HG03342 (cell line): ENCODE measurements at regions not wholly inside any gene's neighbourhood (a gene's known extent, or its start where the extent isn't known, plus 50 kb on each side); places are given as distances from the start of the nearest gene placed in this dataset.

Experiments
- ATAC-seq: cut with Tn5 transposase; IDR thresholded peaks from one replicate; pipeline ENCODE4 v1.9.1; 2021; ENCODE audit warnings: mild to moderate bottlenecking, moderate library complexity; ENCODE audit not compliant: unreplicated experiment

DNA sequence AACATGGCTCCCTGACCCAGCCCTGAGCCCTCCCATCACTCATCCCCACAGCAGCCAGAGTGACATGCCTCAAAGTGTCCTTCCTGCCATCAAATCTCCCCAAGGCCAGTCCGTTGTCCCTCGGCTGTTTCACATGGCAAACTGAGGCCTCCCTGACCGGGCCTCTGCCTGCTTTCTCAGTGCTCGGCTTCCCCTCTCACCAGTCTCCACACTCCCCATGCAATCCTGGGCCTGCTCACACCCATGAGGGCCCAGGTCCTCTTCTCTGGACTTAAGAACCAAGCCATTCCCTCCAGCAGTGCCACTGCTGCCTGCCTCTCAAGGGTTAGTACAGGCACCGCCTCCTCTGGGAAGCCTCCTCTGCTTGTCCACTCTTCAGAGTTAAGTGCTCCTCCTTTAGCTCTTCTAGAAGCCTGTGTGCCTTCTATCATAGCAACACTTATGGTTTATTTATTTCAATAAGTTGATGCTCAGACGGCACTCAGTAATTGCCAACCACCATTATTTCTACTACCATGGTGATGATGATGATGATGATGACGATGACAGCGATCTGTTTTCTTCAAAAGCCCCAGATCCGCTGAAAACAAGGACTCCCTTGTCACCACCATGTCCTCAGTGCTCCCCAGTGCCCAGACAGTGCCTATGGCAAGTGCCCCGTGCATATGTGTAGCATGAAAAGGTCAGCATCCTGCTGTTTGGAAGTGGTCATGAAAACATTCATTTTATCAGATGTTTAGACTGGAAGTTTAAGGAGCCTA lies 449.0 kb downstream of the CDH26 start:
- no peak for ATAC-seq

DNA sequence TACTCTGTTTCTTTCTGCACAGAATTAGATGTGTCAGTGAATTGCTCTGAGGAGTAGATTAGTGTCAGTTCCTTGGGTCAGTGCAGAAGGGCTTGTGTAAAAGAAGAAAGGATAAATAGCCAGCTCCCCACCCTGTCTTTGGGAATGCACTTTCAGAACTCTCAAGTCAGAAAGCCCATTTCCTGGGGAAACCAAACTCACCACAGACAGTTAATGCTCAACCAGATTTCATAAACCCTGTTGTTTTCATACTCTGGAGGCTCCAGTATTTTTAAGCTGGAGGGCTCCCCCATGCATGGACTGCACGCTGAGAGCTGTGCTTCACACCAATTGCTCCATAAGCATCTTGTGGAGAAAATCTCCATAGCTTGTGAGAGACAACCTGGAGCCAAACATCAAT lies 449.7 kb downstream of the CDH26 start:
- ATAC-seq, result no peak

DNA sequence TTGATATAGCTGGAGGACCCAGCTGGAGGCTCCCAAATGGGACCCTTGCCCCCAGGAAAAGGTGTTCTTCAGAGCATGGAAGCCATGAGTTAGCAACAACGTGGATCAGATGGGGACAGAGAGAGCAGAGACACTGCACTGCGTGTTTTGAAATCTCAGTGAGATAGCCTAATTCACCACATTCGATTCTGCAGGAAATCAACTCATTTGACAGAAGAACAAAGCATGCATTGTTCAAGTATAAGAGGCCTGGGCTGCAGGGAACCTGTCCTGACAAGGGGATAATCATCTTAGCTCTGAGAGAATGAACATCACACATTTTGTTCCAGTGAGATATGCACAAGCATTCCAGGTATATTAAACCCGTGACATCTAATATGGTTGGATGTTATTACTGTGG lies 450.2 kb downstream of the CDH26 start:
- no peak for ATAC-seq

DNA sequence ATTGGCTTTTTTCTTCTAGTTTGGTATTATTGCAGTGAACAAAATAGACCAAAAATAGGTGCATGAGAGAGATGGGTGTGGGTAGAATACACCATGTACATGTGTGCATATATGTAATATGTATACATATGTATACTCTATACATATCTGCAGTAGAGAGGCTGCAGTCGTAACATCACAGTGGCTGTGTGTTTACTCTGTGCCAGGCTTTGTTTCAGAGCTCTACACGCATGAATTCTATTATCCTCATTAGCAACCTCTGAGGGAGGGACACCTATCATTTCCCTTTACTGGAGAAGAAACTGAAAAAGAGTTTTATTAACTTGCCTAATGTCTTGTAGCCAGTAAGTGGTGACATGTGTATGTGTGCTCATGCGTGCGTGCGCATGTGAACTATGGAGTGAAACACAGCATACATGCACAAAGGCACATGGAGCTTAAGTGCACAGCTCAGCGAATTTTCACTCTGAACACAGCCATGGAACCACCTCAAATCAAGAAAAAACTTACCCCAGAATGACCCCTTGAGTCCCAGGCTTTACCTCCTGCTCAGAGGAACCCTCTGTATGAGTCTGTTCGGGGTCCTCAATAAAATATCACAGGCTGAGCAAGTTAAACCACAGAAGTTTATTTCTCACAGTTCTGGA lies 452.5 kb downstream of the CDH26 start:
- no peak for ATAC-seq

DNA sequence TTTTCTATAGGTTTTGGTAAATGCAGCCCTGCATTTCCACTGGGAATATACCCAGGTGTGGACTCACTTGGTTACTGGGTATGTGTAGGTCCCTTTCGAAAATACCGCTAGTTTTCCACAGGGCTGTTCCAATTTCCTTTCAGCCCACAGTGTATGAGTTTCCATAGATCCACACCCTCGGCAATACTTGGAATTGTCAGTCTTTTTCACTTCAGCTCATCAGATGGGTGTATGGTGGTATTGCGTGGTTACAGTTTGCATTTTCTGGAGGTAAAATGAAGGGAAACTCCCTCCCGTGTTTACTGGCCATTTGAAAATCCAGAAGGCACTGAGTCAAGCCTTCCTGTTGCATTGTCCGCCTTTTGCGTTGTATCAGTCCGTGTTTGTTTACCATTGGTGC lies 453.6 kb downstream of the CDH26 start:
- no peak for ATAC-seq

DNA sequence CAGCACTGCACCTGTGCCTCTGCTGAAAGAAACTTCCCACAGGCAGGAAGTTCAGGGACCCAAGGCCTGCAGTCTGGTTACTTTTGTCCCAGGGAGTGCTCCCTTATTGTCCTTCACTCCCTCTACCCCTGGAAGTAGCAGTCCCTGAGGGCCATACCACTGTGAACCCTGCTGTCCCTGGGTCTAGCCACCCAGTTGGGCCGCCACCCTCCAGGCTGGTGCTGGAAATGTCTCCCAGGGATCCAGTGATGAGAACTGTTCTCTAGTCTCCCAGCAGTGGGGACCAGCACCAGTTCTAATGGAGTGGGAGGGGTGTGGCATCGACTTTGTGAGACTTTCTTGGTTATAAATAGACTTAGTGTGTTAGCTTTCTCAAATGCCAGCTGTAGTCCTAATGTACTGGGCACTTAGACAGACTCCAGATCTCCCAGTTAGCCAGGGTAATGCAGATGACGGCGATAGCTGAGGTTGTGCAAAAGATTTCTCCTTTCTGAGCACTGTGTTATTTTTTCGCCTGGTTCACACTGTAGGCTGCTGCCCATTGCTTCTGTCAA lies 462.5 kb downstream of the CDH26 start:
- ATAC-seq, result no peak

DNA sequence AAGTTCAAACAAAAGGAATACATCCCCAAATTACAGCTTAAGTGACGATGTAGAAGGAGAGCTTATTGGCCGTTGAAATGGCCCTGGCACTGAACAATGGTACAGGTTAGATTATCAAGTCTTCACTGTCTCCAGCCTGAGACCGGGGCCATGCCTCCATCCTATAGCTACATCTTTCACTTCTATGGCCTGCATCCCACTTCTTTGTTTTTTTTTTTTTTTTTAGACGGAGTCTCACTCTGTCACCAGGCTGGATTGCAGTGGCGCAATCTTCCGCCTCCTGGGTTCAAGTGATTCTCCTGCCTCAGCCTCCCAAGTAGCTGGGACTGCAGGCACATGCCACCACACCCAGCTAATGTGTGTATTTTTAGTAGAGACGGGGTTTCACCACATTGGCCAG lies 464.6 kb downstream of the CDH26 start:
- no peak for ATAC-seq

DNA sequence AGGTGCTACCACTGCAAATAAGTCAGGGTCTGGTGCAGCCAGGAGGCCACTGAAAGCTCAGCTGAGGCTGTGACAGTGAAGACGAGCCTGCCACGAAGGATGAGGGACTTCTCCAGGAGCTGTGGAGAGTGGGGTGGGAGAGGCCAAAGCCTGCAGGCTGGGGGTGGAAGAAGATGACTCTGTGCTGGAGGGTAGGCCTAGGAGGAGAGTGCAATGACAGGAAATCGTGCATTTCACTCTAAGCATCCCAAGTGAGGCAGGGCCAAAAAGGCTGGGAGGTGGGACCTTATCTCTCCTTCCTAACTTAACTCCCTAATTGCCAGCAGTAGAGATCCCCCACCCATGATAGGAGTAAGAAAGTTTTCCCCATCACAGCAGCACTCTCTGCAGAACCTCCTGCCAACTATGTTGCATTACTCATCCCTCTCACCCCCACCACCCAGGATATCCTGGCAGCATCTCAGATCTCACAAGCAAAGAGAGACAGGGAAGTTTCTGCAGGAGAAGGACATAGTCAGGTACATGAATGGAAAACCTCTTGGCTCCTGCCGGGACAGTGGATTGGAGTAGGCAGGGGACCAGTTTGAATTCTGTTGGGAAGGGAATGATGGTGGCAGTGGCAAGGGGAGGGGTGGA lies 466.2 kb downstream of the CDH26 start:
- ATAC-seq, result no peak

DNA sequence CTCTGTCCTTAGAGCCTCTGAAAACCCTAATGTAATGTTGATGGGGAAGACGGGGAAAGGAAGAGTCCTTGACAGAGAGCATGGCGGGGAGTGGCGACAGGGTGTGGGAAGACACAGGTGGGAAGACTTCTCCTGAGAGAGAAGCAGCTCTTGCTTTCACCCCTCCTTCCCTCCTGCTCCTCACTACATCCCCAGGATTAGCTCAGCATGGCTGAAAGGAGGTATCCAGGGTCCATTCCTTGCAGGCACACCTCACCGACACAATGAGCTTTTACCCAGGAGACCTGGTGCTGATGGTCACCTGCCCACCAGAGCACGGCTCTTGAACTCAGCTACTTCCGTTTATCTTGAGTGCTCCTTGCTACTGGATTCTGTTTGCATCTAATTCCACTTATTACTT lies 469.3 kb downstream of the CDH26 start:
- ATAC-seq, result no peak

DNA sequence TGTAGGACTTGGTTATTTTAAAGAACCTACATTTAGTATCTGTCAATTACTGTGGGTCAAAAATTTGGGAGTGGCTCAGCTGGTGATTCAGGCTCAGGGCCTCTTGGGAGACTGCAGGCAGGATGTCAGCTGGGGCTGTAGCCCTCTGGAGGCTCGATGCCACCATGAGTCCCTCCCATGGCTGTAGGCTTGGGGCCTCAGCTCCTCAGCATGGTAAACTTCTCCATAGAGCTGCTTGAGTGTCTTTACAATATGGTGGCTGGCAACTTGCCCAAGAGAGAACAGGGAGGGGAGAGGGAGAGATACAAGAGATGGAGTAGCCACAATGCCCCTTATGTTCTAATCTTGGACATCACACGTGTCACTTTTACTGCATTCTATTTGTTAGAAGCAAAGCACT lies 470.4 kb downstream of the CDH26 start:
- no peak for ATAC-seq

DNA sequence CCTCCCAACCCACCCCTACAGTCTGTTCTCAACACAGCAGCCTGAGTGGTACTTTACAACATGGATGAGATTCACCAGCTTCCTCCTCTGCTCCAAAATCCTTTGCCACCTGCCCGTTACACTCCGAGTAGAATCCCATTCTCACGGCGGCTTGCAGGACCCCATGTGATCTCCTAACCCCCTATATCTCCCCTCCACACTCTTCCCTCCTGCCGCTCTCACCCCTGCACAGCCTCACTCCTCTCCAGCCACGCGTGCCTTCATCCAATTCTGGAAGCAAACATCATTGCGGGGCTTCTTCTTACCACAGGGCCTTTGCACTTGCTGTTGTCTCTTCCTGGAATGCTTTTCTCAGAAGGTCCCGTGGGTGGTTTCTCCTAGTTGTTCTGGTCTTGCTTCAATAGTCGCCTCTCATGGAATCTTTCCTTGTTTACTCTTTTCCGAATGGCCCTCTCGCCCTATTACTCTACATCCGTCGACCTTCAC lies 472.3 kb downstream of the CDH26 start:
- no peak for ATAC-seq

DNA sequence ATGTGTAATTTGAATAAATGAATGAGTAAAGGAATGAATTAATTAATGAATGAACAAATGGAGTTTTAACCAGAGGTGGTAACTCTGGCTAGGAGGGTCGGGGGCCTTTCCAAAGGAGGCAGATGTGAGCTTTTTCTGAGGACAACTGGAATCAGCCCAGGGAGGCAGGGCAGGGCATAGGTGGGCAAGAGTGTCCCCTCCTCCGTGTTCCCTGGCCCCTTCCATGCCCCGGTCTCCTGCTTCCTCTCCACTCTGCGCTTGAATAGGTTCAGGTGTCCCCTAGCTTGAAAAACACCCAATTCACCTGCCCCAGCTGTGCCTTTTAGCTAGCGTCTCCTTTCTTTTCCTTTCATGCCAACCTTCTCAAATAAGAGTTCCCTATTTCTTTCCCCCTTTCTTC lies 473.1 kb downstream of the CDH26 start:
- no peak for ATAC-seq

DNA sequence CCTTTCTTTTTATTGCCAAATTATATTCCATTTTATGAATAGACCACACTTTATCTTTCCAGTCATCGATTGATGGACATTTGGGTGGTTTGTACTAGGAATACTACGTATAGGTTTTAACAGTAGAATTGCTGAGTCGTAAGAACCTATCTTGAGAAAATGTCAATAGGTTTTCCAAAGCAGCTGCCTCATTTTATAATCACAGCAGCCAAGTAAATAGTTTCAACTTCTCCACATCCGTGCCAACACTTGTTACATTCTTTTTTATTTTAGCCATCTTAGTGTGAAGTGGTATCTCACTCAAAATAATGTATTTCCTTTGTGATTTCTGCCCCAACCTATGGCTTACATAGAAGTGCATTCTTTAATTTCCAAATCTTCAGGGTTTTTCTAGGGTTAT lies 479.2 kb downstream of the CDH26 start:
- ATAC-seq, result no peak

DNA sequence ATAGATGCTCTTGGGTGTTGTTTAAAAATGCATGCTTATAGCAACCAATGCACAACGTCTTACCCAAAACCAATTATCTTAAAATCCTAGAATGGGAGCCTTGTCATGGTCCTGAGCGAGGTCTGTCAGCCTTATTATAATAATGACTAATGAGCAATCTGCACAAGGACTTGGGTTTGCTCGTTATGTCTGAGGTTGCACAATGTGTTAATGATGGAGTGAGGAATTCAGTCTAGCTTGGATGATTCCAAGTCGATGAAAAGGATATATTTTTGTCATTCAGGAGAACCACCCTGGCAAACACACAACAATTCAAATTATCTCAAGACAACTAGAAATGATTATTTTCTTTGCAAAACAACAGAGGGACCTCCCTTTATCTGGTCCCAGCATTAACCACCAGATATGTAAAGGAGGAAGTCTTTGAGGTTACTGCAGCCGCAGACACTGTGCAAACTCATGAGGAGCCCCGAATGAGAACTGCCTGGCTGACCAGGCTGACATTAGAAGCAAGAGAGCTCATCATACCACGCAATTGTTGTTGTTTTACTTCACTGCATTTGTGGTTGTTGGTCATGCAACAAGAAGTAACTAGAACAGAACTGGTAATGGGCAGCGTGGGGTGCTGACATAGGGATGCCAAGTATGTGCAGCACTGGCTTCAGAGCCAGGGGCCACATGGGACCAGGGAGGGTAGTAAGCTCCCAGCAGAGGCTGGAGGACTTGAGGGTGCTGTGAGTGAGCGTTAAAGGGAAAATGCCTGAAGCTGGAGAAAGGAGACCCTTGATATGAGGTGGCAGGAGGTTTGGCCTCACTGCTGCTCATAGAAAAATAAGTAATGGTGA lies 488.3 kb downstream of the CDH26 start:
- ATAC-seq, result no peak

DNA sequence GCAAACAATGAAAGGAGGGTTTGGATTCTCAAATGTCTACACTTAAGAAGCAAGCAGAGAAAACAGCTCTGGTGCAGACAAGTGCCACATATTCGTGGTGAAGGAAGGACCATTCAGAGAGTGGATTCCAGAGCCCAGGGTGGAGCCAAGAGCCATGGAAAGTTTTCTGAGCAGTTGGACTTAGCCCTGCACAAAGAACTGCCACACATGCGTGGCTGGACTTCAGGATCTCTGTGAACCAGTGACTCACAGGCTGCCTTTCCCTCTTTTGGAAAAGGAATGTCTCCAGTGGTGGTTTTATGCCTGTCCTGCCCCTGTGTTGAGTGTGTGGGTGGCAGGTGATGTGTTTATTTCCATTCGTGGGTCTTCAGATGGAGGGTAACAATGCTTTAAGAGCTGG lies 489.5 kb downstream of the CDH26 start:
- no peak for ATAC-seq

DNA sequence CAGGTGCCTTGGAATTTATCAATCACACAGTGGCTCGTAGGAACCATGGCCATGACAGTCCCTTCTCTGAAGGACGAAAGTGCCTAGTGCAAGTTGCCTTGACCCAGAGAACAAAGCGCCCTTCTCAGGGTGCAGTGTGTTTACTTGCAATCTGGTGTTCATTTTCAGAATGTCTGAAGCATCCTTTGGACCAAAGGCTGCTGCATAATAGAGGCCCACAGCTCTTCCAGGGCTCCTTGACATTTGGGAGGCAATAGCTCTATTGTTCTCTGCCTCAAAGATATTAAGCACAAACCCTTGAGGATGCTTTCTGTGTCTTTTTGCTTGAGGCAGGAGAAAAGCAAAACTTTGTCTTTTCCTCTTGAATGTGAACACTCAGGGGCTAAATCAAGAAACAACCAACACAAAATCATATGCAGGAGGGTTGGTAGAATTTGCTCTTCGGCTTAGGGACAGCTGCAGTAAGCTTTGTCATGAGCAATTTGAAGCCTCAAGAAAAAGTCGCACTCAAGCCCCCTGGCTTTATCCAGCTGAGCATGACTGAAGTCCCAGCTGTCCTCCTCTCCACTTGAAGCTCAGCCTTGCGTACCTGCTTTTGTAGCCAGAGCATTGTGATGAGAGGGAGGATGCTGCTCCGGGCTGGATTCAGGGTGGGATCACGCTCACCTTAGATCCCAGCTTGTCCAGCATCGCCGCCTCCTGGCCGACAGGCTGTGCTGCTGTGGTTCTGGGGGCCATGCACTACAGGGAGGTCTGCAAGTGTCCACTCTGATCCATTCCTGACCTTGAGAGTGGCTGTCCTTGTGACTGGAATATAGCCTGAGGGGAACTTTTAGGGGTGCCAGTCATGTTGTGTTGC lies 495.4 kb downstream of the CDH26 start:
- no peak for ATAC-seq

DNA sequence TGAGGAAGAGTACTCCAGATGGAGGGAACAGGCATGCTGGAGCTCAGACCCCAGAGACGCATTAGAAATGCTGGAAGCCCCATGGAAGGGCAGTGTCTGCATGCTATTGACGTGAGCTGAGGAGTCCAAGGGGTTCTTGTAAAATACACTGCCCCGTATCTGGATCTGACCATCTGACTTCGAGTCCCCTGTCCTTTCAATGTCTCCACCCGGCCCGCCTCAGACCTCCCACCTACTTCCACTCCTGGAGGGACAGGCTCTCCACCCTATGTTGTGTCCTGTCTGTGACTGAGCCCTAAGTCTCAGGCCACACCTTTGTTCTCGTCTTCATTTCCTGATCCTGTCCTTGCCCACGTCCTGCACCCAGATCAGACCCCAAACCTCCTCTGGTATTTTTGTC lies 496.3 kb downstream of the CDH26 start:
- ATAC-seq, result no peak

DNA sequence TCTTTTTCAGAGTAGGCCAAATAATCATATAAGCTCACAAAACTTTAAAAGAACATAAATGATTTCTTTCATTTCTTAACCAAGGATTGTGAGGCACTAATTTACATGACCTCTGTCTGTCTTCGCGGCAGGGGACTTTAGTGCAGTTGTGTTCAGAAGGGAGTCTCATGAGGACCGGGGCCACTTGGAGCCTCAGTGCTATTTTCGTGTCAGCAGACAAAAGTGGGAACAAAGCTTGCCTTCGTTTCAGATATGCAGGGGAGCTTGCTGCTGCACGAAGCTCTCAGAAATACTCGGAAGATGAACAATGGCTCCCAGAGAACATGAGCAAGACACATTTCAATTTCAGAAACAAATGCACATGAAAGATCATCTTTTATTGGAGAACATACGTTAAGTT lies 497.0 kb downstream of the CDH26 start:
- ATAC-seq, result no peak

DNA sequence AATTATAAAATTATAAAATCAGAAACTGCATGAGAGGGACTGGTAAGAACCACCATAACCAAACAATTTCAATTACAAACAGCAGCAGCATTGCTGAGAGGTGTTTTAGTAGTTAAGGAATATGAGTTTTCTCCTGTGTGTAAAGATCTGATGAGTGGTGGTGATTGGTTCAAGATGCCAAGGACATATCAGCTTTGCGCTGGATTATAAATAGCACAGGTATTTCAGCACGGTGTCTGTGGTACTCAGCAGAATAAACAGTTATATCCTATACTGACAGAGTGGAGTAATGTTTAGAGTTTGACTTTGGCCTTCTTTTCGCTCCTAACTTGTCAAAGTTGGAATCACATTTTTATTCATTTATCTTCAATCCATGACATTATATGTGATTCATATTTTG lies 501.0 kb downstream of the CDH26 start:
- ATAC-seq, result no peak

DNA sequence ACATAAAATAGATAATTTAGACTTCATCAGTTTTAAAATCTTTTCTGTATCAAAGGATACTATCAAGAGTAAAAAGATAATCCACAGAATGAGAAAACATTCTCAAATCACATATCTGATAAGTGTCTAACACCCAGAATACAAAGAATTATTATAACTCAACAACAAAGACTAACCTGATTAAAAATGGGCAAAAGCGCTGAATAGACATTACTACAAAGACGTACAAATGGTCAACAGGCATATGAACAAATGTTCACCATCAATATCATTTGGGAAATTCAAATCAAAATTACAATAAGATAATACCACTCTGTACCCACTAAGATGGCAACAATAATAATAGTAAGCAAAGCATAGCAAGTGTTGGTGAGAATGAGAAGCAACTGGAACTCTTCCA lies 503.8 kb downstream of the CDH26 start:
- ATAC-seq, result no peak
